ENCODE measurements at regions not wholly inside any gene's neighbourhood (a gene's known extent, or its start where the extent isn't known, plus 50 kb on each side); places are given as distances from the start of the nearest gene placed in this dataset.

GRCh38 chr10:105702211-105702610 lies 1061.1 kb downstream of the SORCS3 start:
- no peak for DNase-seq

GRCh38 chr10:105700218-105700617 lies 1059.1 kb downstream of the SORCS3 start:
- no peak for DNase-seq

GRCh38 chr10:105699504-105699903 lies 1058.4 kb downstream of the SORCS3 start:
- no peak for DNase-seq

- DNase-seq: no peak
Measured at GRCh38 chr10:105698592-105698991, 1057.5 kb downstream of the SORCS3 start.

- DNase-seq: no peak
Measured at GRCh38 chr10:105697290-105697780, 1056.2 kb downstream of the SORCS3 start.

- DNase-seq: no peak
Measured at GRCh38 chr10:105691811-105692210, 1050.7 kb downstream of the SORCS3 start.

- DNase-seq: no peak
Measured at GRCh38 chr10:105682911-105683310, 1041.8 kb downstream of the SORCS3 start.

- no peak for DNase-seq
Measured at GRCh38 chr10:105681051-105681450, 1040.0 kb downstream of the SORCS3 start.

GRCh38 chr10:105679781-105680180 lies 1038.7 kb downstream of the SORCS3 start:
- no peak for DNase-seq

- DNase-seq: no peak
Measured at GRCh38 chr10:105675333-105675732, 1034.2 kb downstream of the SORCS3 start.

GRCh38 chr10:105674448-105674847 lies 1033.4 kb downstream of the SORCS3 start:
- DNase-seq: no peak

- DNase-seq: no peak
Measured at GRCh38 chr10:105658696-105659095, 1017.6 kb downstream of the SORCS3 start.

- no peak for DNase-seq
Measured at GRCh38 chr10:105656856-105657255, 1015.8 kb downstream of the SORCS3 start.

GRCh38 chr10:105650306-105650705 lies 1009.2 kb downstream of the SORCS3 start:
- DNase-seq: no peak

- DNase-seq: no peak
Measured at GRCh38 chr10:105647354-105647753, 1006.3 kb downstream of the SORCS3 start.

GRCh38 chr10:105644978-105645377 lies 1003.9 kb downstream of the SORCS3 start:
- no peak for DNase-seq

- no peak for DNase-seq
Measured at GRCh38 chr10:105644559-105644958, 1003.5 kb downstream of the SORCS3 start.

- DNase-seq: no peak
Measured at GRCh38 chr10:105644091-105644490, 1003.0 kb downstream of the SORCS3 start.

- DNase-seq: no peak
Measured at GRCh38 chr10:105643660-105644059, 1002.6 kb downstream of the SORCS3 start.

GRCh38 chr10:105634281-105634680 lies 993.2 kb downstream of the SORCS3 start:
- DNase-seq: no peak

- DNase-seq: no peak
Measured at GRCh38 chr10:105615715-105616365, 974.8 kb downstream of the SORCS3 start.

- DNase-seq: no peak
Measured at GRCh38 chr10:105611244-105611798, 970.2 kb downstream of the SORCS3 start.

GRCh38 chr10:105609451-105609850 lies 968.4 kb downstream of the SORCS3 start:
- DNase-seq: no peak

- DNase-seq: no peak
Measured at GRCh38 chr10:105605918-105606317, 964.8 kb downstream of the SORCS3 start.

GRCh38 chr10:105605104-105605503 lies 964.0 kb downstream of the SORCS3 start:
- no peak for DNase-seq
